ENCODE measurements at regions not wholly inside any gene's neighbourhood (a gene's known extent, or its start where the extent isn't known, plus 50 kb on each side); places are given as distances from the start of the nearest gene placed in this dataset.

DNA sequence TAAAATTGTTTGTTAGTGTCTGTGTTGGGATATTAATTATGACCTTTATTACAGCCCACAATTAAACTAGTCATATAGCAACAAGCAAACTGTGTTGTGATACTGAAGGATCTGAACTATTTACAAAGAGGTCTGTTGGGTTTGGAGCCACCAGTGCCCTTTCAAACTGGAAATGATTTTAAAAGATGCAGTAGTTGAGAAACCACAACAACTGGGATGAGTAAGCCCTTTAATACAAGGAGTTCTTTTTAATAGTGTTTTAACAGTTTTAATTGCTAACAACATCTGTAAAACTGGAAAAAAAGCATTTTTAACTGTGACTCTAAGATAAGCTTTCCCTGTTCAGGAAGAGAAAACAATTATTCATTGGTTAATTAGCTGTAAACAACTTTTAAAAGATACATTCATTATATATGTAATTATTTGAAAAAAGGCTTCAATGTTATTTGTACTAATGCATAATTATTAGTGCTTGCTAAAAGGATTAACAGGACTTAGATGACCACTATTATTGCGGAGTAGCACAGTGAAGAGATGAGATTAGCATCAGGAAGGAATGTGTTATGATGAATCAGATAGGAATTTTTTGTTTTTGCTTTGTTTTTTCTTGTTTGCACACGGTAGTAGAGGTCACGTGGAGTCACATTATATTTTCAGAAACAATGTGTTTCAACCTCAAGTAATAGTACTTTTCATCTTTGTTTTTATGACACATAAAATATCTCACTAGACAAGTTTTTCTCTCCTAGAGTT lies 392.7 kb upstream of the FANCL start (continued):
- TF ChIP-seq, protein P1, sequence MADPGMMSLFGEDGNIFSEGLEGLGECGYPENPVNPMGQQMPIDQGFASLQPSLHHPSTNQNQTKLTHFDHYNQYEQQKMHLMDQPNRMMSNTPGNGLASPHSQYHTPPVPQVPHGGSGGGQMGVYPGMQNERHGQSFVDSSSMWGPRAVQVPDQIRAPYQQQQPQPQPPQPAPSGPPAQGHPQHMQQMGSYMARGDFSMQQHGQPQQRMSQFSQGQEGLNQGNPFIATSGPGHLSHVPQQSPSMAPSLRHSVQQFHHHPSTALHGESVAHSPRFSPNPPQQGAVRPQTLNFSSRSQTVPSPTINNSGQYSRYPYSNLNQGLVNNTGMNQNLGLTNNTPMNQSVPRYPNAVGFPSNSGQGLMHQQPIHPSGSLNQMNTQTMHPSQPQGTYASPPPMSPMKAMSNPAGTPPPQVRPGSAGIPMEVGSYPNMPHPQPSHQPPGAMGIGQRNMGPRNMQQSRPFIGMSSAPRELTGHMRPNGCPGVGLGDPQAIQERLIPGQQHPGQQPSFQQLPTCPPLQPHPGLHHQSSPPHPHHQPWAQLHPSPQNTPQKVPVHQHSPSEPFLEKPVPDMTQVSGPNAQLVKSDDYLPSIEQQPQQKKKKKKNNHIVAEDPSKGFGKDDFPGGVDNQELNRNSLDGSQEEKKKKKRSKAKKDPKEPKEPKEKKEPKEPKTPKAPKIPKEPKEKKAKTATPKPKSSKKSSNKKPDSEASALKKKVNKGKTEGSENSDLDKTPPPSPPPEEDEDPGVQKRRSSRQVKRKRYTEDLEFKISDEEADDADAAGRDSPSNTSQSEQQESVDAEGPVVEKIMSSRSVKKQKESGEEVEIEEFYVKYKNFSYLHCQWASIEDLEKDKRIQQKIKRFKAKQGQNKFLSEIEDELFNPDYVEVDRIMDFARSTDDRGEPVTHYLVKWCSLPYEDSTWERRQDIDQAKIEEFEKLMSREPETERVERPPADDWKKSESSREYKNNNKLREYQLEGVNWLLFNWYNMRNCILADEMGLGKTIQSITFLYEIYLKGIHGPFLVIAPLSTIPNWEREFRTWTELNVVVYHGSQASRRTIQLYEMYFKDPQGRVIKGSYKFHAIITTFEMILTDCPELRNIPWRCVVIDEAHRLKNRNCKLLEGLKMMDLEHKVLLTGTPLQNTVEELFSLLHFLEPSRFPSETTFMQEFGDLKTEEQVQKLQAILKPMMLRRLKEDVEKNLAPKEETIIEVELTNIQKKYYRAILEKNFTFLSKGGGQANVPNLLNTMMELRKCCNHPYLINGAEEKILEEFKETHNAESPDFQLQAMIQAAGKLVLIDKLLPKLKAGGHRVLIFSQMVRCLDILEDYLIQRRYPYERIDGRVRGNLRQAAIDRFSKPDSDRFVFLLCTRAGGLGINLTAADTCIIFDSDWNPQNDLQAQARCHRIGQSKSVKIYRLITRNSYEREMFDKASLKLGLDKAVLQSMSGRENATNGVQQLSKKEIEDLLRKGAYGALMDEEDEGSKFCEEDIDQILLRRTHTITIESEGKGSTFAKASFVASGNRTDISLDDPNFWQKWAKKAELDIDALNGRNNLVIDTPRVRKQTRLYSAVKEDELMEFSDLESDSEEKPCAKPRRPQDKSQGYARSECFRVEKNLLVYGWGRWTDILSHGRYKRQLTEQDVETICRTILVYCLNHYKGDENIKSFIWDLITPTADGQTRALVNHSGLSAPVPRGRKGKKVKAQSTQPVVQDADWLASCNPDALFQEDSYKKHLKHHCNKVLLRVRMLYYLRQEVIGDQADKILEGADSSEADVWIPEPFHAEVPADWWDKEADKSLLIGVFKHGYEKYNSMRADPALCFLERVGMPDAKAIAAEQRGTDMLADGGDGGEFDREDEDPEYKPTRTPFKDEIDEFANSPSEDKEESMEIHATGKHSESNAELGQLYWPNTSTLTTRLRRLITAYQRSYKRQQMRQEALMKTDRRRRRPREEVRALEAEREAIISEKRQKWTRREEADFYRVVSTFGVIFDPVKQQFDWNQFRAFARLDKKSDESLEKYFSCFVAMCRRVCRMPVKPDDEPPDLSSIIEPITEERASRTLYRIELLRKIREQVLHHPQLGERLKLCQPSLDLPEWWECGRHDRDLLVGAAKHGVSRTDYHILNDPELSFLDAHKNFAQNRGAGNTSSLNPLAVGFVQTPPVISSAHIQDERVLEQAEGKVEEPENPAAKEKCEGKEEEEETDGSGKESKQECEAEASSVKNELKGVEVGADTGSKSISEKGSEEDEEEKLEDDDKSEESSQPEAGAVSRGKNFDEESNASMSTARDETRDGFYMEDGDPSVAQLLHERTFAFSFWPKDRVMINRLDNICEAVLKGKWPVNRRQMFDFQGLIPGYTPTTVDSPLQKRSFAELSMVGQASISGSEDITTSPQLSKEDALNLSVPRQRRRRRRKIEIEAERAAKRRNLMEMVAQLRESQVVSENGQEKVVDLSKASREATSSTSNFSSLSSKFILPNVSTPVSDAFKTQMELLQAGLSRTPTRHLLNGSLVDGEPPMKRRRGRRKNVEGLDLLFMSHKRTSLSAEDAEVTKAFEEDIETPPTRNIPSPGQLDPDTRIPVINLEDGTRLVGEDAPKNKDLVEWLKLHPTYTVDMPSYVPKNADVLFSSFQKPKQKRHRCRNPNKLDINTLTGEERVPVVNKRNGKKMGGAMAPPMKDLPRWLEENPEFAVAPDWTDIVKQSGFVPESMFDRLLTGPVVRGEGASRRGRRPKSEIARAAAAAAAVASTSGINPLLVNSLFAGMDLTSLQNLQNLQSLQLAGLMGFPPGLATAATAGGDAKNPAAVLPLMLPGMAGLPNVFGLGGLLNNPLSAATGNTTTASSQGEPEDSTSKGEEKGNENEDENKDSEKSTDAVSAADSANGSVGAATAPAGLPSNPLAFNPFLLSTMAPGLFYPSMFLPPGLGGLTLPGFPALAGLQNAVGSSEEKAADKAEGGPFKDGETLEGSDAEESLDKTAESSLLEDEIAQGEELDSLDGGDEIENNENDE (IDR thresholded peaks at IDR 0.05; ENCODE audit: insufficient replicate concordance, low read length) = no peak
- no peak for TF ChIP-seq CBX5 (IDR thresholded peaks at IDR 0.05; ENCODE audit: low read depth, low read length)
- TF ChIP-seq EZH2 (IDR thresholded peaks at IDR 0.05; ENCODE audit: low read depth, low read length, severe bottlenecking) = no peak
- TF ChIP-seq, protein P2, sequence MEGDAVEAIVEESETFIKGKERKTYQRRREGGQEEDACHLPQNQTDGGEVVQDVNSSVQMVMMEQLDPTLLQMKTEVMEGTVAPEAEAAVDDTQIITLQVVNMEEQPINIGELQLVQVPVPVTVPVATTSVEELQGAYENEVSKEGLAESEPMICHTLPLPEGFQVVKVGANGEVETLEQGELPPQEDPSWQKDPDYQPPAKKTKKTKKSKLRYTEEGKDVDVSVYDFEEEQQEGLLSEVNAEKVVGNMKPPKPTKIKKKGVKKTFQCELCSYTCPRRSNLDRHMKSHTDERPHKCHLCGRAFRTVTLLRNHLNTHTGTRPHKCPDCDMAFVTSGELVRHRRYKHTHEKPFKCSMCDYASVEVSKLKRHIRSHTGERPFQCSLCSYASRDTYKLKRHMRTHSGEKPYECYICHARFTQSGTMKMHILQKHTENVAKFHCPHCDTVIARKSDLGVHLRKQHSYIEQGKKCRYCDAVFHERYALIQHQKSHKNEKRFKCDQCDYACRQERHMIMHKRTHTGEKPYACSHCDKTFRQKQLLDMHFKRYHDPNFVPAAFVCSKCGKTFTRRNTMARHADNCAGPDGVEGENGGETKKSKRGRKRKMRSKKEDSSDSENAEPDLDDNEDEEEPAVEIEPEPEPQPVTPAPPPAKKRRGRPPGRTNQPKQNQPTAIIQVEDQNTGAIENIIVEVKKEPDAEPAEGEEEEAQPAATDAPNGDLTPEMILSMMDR (IDR thresholded peaks at IDR 0.05; ENCODE audit: control extremely low read depth in 1 of 3, insufficient read depth in 1 of 3, low read depth in 1 of 3, low read length in 3 of 3) = no peak
- TF ChIP-seq SAP30 (IDR thresholded peaks at IDR 0.05; ENCODE audit: insufficient read depth, insufficient replicate concordance, low read length) = no peak
- no peak for TF ChIP-seq GTF2F1 (IDR thresholded peaks at IDR 0.05; ENCODE audit: borderline replicate concordance, low read depth, low read length)
- TF ChIP-seq KDM4A (IDR thresholded peaks at IDR 0.05; ENCODE audit: low read depth, low read length, severe bottlenecking) = no peak
